GF-D8 (cell line): ENCODE measurements at regions not wholly inside any gene's neighbourhood (a gene's known extent, or its start where the extent isn't known, plus 50 kb on each side); places are given as distances from the start of the nearest gene placed in this dataset.

Experiments
- DNase-seq: peaks from one replicate; lab custom pipeline; 2025; lab: John Stamatoyannopoulos, UW

DNA sequence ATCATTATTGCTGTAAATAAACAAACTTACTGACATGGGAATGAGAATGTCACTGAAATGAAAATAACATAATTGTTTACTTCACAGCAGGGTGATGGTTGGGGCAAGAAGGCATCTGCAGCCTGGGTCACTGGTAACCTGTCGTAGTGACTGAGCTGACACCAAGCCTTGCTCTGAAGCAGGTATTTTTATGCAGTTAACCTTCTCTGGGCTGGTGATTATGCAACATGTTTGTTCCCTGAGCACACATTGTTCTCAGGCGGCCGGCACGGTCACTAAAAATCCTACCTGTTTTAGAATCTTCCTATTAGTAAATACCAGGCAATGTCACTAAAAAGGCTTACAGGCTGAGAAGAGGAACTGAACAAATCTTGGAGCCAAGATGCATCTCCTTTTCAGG lies 157.7 kb upstream of the NR3C1 start:
- no peak for DNase-seq

GRCh38 chr5:143560378-143560777 lies 156.9 kb upstream of the NR3C1 start:
- DNase-seq: no peak

DNA sequence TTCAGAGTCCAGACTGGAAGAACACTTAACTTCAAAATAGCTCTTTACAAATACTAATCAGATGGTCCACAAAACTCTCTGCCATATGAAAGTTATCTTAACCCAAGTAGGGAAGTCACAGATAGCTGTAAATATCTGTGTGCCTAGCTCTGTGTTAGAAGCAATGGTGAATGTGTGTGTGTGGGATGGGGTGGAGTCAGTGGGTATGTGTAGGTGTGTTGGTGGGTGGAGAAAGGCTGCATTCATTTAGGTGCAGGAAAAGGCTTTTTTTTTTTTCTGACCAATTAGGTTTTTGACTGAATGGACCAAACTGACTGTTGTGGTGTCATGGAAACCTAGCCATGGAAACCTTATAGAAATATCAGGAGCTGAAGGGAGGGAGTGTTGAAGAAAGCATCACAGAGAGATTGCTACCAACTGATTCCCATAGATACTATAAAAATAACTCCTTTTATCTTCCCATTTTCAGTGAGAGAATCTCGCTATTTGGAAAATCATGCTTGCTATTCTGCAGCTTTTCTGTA lies 156.2 kb upstream of the NR3C1 start:
- DNase-seq: no peak

DNA sequence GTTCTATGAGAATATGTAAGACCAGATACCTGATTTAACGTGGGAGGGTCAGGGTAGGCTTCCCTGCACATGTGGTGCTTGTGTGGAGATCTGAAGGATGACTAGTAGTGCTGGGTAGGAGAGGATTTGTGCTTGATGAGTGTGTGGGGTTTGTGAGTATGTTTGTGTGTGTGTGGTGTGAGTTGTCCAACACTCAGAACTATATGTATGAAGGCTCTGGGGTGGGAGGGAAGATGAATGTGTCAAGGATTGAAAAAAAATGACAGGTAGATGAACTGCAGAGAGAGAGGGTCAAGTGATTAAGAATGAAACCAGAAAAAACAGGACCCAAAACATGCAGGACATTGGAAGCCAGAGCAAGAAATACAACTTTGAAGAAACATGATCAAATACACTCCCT lies 154.6 kb upstream of the NR3C1 start:
- no peak for DNase-seq

- DNase-seq: no peak
Measured at GRCh38 chr5:143557061-143557818, 153.8 kb upstream of the NR3C1 start.

DNA sequence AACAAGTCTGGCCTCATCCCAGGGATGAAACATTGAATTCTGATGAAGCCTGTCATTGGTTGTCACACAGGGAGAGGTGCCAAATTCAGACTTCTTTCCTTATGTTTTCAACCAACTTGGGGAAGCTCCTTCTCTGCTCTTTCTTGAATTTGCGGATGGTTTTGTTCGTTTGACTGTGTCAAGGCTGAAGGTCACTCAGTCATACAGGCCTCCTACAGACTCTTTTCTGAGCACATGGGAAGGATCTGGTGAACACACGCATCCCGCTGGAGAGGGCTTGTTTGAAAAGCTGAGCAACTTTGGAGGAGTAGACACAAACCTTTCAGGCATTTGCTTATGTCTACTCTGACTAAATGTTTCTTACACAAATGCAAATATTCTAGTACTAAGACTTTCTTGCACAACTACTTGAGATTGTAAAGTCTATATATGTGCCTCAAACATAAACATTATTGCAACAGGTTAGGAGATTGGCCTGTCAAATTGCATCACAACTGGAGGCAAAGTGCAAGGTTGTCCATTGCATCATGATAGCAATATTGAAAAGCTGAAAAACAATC lies 151.5 kb upstream of the NR3C1 start:
- DNase-seq: no peak

DNA sequence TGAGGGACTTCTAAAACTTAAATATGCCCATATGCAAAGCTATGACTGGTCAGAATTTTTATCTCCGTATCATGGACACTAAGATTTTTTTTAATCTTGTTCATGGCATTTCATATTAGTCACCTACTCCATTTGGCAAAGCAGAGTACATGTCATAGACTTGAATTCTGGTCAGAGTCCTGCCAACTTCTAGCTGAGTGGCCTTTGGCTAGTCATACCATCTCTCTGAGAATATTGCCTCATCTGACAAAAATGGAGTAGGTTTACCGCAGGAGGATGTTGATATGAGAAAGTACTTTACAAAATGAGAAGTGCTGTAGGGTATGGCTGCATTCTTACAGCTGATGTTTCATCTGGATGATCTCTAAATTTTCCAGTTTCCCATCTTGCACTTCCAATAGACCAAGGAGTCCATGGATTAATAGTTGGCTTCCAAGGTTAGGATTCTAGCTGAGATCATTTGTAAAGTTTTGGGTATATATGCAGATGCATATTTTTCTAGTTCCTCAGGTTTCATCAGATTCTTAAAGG lies 150.8 kb upstream of the NR3C1 start:
- DNase-seq: no peak

DNA sequence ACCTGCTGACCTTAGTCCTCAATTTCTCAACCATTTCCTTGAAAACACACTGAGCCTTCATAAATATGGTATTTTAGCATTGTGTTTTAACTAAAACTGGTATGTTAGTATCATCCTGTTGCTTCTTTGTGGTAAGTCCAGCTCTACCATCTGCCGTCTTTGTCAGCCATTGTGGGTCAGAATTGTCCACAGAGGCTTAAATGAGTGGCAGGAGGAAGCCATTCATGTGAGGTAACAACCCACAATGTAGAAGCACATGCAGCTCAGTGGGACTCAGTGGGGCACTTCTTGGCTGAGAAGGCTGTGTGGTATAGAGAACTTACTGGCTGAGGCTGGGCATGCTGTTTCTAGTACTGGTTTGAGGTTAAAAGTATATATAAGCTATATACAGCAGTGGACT lies 149.2 kb upstream of the NR3C1 start:
- no peak for DNase-seq

GRCh38 chr5:143551820-143552251 lies 148.3 kb upstream of the NR3C1 start:
- DNase-seq: no peak

DNA sequence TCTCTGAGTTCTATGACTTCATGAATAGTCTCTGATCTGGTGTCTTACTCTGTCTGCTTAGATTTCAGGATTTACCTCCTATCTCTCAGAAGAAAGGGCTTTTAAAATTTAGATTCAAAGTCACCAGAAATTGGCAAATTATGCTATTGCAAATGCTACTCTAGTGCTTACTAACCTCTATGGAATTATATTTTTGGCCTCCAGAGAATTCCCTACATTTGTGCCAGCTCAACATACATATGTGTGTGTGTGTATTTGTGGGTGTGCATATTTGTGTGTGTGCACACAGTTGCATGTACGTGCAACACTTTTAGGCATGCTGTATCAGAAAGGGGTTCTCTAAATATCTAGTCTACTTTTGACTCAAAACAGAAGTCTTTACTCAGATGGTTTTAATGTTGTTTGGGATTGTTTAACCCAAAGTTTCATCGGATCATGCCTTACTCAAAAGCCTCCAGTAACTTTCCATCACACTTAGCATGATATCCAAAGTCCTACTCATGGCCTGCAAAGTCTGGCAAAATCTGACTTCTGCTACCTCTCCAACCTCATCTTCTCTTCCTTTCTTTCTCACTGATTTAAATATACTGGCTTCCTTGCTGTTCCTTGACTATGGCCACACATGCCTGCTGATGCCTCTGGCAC lies 147.6 kb upstream of the NR3C1 start:
- no peak for DNase-seq

- no peak for DNase-seq
Measured at GRCh38 chr5:143547342-143547741, 143.9 kb upstream of the NR3C1 start.

- no peak for DNase-seq
Measured at GRCh38 chr5:143546394-143546793, 142.9 kb upstream of the NR3C1 start.

DNA sequence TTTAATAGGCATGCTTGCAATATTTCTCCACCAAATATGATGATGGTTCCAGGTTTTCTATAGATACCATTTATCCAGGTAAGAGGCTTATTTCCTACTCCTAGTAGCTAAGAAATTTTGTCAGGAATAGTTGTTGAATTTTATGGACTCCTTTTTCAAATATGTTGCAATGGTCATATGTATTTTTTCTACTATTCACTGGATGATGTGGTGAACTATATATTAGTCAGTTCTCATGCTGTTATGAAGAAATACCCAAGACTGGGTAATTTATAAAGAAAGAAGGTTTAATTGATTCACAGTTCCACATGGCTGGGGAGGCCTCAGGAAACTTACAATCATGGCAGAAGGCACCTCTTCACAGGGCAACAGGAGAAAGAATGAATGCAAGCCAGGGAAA lies 141.1 kb upstream of the NR3C1 start:
- DNase-seq: no peak

DNA sequence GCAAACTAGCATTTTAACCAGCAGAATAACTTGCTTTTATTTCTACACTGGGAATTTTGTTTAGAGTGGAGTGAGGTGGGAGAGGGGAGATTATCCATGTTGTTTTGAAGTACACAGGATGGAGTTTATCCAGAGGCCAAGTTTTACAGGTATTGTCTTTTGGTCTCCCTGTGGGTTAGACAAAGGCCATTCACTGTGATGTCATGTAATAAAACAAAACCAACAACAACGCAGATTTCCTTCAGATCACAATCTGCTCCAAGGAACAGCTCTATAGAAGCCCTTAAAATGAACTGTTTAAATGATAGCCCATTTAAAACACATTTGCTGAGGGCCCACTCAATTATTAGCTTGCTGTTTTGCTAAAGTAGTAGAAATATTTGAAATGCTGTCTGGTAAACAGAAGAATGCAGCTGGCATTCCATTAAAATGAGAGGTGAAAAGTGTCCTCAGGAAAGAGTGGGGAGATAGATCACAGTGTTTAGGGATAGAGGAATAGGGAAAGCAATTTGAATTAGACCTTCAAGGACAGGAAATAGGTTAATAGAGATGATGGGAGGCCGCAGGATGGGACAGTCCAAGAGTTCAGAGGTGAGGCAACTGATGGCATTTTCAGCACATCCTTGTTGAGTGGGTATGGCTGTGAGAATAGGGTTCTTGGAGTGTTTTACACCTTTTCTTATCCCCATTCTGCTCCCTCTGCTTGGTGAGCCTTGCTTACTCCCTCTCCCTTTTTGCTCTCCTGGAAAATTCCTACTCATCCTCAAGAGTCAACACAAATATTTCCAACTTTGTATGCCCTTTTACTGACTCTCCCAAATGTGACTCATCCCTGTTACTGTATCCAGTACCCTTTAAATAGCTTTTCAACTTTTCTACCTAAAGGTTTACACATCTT lies 140.1 kb upstream of the NR3C1 start:
- DNase-seq: no peak

DNA sequence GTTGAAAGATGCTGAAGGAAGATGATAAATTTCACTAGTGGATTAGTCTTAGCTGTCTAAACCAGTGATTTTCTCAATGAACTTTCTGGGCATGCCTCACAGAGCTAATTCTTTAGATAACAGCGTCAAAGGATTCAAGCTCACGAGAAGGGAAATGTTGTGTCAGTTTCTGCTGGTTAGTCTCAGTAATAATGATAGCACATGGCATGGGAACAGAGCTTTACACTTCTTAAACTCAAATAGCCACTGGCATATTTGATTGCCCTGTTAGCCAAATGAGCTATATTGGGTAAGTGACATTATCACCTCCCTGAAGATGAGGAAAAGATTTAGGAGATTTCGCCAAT lies 139.3 kb upstream of the NR3C1 start:
- no peak for DNase-seq

GRCh38 chr5:143541943-143542797 lies 138.7 kb upstream of the NR3C1 start:
- no peak for DNase-seq

- no peak for DNase-seq
Measured at GRCh38 chr5:143539742-143540141, 136.3 kb upstream of the NR3C1 start.

DNA sequence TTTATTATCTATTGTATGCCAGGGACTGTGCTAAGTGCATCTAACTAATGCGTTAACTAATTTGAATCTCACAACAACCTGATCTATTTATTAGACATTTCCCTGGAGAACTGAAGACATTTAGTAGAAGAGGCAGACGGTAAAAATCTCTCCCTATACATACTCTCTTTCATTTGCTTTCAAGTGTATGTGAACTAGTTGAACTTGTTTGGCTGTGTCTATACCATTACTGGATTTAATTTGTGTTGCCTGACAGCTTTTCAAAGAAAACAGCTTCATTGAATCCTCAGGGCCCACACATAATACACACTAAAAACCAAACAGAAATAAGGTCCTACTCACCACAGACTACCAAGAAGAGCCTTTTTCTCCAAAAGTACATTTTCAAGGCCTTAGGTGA lies 133.6 kb upstream of the NR3C1 start:
- DNase-seq: no peak

GRCh38 chr5:143536364-143536763 lies 132.9 kb upstream of the NR3C1 start:
- DNase-seq: no peak

DNA sequence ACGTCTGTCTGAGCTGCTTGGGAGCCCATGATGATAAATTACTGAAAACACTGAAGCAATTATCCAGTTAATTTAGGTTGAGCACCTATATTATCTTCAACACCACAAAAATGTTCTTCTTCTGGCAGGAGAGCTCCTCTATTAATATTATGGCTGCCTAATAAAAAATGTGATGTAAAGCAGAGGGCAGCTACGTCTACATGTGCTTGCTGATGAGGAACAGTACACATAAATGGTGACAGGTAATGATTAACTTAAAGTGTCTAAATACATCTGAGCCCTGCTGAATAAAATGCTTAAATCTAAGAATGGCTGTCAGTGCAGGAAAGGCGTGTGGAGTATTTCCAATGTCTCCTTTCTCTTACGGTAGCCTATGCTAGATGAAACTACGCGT lies 131.3 kb upstream of the NR3C1 start:
- DNase-seq: no peak
